ENCODE measurements at regions not wholly inside any gene's neighbourhood (a gene's known extent, or its start where the extent isn't known, plus 50 kb on each side); places are given as distances from the start of the nearest gene placed in this dataset.

GRCh38 chr7:126215785-126216184, 1037.0 kb downstream of the GRM8 start:
- TF ChIP-seq CTCF (conservative IDR thresholded peaks at IDR 0.05; ENCODE audit: low read depth in 2 of 2) (no peak), POLR2AphosphoS5 (IDR thresholded peaks at IDR 0.05; ENCODE audit: low read depth) (no peak), STAT1 (IDR thresholded peaks at IDR 0.05; ENCODE audit: unreplicated experiment) (no peak), EZH2phosphoT487 (IDR thresholded peaks at IDR 0.05; ENCODE audit: unreplicated experiment) (no peak), REST (IDR thresholded peaks at IDR 0.05; ENCODE audit: unreplicated experiment) (no peak), EZH2 (IDR thresholded peaks at IDR 0.05; ENCODE audit: low read depth, unreplicated experiment) (no peak)

Measured in GM23338 (cell line).